Muscle layer of duodenum (tissue), 2 donors: ENCODE measurements at regions not wholly inside any gene's neighbourhood (a gene's known extent, or its start where the extent isn't known, plus 50 kb on each side); places are given as distances from the start of the nearest gene placed in this dataset.

Source experiments
- H3K27ac ChIP-seq: one replicate; pipeline ENCODE4 v1.7.0; 2013; ENCODE audit warnings: mild to moderate bottlenecking, low read length
- H3K27me3 ChIP-seq: one replicate; pipeline ENCODE4 v1.7.0; 2013; ENCODE audit warnings: low read depth, mild to moderate bottlenecking, control low read depth, low read length
- H3K36me3 ChIP-seq, 2 donors: one replicate each; pipeline ENCODE4 v1.7.0; 2013; ENCODE audit warnings: low read length in 2 of 2, control low read depth in 1 of 2, mild to moderate bottlenecking in 1 of 2; ENCODE audit not compliant: insufficient read depth in 2 of 2, control insufficient read depth in 1 of 2
- H3K4me1 ChIP-seq, 2 donors: one replicate each; pipeline ENCODE4 v1.7.0; 2013; ENCODE audit warnings: low read length in 2 of 2, mild to moderate bottlenecking in 2 of 2, control low read depth in 1 of 2, moderate library complexity in 1 of 2; ENCODE audit not compliant: insufficient read depth in 2 of 2, control insufficient read depth in 1 of 2
- H3K4me3 ChIP-seq, 2 donors: one replicate each; pipeline ENCODE4 v1.7.0; 2013; ENCODE audit warnings: low read length in 2 of 2, low read depth in 1 of 2, mild to moderate bottlenecking in 1 of 2
- H3K9me3 ChIP-seq, 2 donors: one replicate each; pipeline ENCODE4 v1.7.0; 2013; ENCODE audit warnings: low read length in 2 of 2, control low read depth in 1 of 2, mild to moderate bottlenecking in 1 of 2; ENCODE audit not compliant: control insufficient read depth in 1 of 2
- donor health status: healthy.

GRCh38 chr4:41483771-41484170 lies 54.2 kb upstream of the LIMCH1 start:
- Histone ChIP-seq H3K36me3 (no peaks in the 10 kb centered on the region), H3K4me1 (no peaks in the 10 kb centered on the region), H3K27ac (no peak overlapping the region), H3K9me3 (no peaks in the 10 kb centered on the region), H3K27me3 (no peaks in the 10 kb centered on the region), H3K4me3 (no peak overlapping the region)

- Histone ChIP-seq H3K9me3 (no peaks in the 10 kb centered on the region), H3K4me1 (no peaks in the 10 kb centered on the region), H3K27ac (no peak overlapping the region), H3K4me3 (no peak overlapping the region), H3K27me3 (no peaks in the 10 kb centered on the region), H3K36me3 (no peaks in the 10 kb centered on the region)
These were observed 52.9 kb upstream of the LIMCH1 start for GRCh38 chr4:41485041-41485440.

- no peaks in the 10 kb centered on the region for H3K4me1 ChIP-seq
- H3K36me3 ChIP-seq = no peaks in the 10 kb centered on the region
- no peak overlapping the region for H3K27ac ChIP-seq
- H3K9me3 ChIP-seq = no peaks in the 10 kb centered on the region
- no peak overlapping the region for H3K4me3 ChIP-seq
- H3K27me3 ChIP-seq = no peaks in the 10 kb centered on the region
These were observed 50.0 kb upstream of the LIMCH1 start for GRCh38 chr4:41487868-41488440.
